ENCODE measurements at regions not wholly inside any gene's neighbourhood (a gene's known extent, or its start where the extent isn't known, plus 50 kb on each side); places are given as distances from the start of the nearest gene placed in this dataset.

GRCh38 chr4:148914734-148915133 lies 472.5 kb upstream of the NR3C2 start (continued):
- TF ChIP-seq TCF12 (IDR thresholded peaks at IDR 0.05; ENCODE audit: low read depth, low read length) (no peak), NRF1 (IDR thresholded peaks at IDR 0.05; ENCODE audit: low read depth, low read length) (no peak), SRF (IDR thresholded peaks at IDR 0.05; ENCODE audit: low read depth, low read length) (no peak), JUN (IDR thresholded peaks at IDR 0.05; ENCODE audit: low read depth, low read length) (no peak)

Data from H1 (cell line).